ENCODE measurements at regions not wholly inside any gene's neighbourhood (a gene's known extent, or its start where the extent isn't known, plus 50 kb on each side); places are given as distances from the start of the nearest gene placed in this dataset.
"Not testable (repeated sequence)": the region's sequence is repeated elsewhere in the genome, so short reads cannot be mapped to it uniquely, and the experiment has no call there.

- H3K27ac ChIP-seq, result no peak overlapping the region
- DNase-seq (ENCODE audit: low read depth, low spot score), result no peak
Measured at GRCh38 chr21:35713914-35714313, 346.4 kb downstream of the SETD4 start.

GRCh38 chr21:35711661-35712060 is 348.7 kb downstream of the SETD4 start:
- no peak for DNase-seq (ENCODE audit: low read depth, low spot score)
- no peak overlapping the region for H3K27ac ChIP-seq

DNA sequence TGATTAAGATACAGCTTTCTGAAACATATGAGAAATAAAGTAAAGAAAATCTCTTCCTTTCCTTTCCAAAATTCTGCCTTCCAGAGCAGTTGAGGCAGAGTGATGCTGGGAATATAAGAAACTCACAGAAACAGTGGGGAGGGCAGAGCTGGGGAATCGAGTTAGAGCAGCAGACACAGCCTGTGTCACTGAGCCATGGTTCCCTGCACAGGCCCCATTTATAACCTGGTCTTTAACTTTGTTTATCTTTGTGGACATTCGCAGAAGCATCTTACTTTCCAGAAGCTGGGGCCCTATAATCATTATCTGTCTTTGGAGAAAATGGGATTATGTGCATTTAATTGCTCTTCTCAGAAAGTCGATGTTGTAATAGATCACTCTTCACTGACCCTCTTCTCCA is 349.1 kb downstream of the SETD4 start:
- H3K27ac ChIP-seq, result no peak overlapping the region
- DNase-seq (ENCODE audit: low read depth, low spot score), result no peak

DNA sequence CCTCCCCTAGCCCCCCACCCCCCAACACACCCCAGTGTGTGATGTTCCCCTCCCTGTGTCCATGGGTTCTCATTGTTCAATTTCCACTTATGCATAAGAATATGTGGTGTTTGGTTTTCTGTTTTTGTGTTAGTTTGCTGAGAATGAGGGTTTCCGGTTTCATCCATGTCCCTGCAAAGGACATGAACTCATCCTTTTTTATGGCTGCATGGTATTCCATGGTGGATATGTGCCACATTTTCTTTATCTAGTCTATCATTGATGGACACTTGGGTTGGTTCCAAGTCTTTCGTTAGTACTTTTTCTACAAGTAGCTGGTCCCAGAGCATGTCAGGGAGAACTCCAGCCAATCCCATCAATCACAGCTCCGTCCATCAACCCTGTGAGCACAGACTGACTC is 350.3 kb downstream of the SETD4 start:
- not testable (repeated sequence) for DNase-seq (ENCODE audit: low read depth, low spot score); H3K27ac ChIP-seq

- no peak for DNase-seq (ENCODE audit: low read depth, low spot score)
- H3K27ac ChIP-seq, result no peak overlapping the region
Measured at GRCh38 chr21:35705888-35706287, 354.4 kb downstream of the SETD4 start.

DNA sequence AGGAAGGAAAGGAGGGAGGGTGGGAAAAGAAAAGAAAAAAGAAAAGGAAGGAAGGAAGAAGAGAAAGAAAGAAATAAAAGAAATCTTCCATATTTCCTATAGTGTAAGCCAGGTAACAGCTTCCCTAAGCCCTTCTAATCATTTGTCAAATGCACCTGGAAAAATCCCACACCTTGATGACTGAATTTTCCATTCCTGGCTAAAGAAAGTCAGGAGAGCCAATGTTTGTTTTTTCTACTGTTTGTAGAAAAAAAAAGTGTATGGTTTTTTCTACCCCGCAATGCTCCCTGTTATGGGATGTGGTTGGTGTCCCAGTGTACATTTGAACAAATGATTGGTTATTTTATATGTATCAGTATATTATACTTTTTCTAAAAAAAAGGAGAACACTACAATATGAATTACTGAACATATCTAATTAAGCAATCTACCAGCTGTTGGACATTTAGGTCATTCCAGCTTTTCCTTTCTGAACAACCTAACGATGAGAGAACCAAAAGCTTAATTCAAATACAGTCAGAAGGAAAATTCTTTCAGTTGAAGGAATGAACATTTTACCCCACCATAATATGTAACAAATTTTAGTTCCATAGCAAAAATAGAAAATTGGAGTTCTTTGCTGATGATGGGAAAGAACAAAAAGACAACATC is 355.0 kb downstream of the SETD4 start:
- no peak for DNase-seq (ENCODE audit: low read depth, low spot score)
- H3K27ac ChIP-seq, result no peak overlapping the region

DNA sequence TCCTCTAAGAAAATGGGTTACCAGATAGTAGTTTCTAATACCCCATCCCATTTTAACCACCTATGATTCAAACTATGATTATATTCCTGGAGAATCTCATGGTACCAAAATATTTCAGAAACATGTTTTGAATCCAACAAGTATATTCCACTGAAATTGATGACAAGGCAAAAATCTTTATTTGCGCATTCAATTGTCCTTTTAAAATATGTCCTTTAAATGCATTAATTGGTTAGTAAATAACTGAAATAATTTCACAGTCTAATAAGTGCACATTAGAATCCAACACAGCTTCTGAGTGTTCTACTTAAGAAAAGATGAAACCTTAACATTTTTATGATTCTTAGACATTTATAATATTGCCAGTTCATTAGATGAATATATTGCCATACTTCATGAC is 356.6 kb downstream of the SETD4 start:
- DNase-seq (ENCODE audit: low read depth, low spot score), result no peak
- no peak overlapping the region for H3K27ac ChIP-seq

DNA sequence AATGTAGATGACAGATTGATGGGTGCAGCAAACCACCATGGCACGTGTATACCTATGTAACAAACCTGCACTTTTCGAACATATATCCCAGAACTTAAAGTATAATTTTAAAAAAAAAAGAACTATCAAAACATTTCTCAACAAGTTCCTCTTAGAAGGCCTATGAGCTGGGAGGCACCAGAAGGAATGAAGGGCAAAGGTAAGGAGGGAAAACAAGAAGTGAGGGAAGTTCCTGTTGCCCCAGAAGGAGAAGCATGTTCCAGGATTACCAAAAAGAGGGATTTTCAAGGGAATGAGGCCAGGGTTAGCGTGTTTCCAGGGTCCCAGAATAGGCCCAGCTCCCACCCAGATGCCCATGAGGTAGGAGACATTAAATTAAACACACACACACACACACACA is 361.0 kb downstream of the SETD4 start:
- no peak overlapping the region for H3K27ac ChIP-seq
- no peak for DNase-seq (ENCODE audit: low read depth, low spot score)

DNA sequence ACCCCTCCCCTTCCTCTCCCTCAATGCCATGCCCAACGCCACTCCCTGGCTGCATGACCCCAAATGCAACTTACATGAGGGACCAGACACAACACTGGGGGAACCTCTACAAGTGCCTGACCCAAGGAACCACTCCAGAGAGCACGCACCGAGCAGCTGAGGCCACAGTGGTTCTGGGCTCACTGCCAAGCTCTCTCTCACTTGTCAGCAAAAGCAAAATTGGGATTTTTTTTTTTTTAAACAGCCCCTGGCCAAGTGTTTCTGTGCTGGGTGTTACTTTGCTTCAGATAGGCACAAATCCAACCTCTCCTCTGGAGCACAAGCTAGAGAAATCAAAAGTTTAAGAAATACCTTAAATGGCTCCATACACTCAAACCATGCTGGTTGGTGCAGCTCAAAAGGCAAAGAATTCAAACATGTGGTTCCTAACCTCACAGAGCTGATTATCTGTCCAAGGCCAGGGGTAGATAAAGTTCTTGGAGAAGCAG is 363.0 kb downstream of the SETD4 start:
- no peak for DNase-seq (ENCODE audit: low read depth, low spot score)
- H3K27ac ChIP-seq, result no peak overlapping the region

DNA sequence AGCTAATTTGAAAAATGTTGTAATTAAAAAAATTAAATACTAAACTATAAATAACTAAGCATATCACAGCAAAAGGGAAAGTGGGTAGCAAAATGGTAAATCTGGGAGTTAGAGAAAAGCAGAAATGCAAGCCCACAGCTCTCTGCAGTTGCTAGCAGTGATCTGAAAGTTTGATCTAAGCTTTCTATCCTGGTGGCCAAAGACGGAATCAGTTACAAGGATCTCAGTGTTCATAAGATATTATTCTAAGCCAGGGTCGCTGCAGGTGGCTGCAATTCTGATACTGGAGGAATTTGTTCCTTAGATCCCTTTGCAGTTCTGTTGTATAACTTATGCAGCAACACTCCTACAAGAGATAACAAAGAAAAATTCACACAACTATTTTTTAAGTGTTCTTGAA is 363.7 kb downstream of the SETD4 start:
- DNase-seq (ENCODE audit: low read depth, low spot score), result no peak
- no peak overlapping the region for H3K27ac ChIP-seq

DNA sequence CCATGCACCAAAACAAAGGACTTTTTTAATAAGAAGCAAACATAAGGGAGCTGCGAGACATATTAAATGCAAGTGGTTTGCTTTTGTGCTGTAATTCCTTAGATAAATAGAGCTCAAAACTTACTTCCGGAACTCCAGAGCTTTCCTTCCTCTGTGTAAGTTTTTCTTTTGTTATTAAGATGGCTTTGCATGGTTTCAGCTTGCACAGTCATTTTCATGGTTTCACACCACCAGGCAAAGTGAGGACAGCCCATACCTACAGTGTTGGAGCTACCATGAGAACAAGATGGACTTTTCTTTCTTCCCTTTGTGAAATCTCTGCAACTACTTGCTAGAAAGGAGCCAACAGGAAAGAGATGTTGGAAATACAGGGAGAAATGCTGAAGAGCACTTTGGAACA is 368.0 kb downstream of the SETD4 start:
- DNase-seq (ENCODE audit: low read depth, low spot score), result no peak
- H3K27ac ChIP-seq, result no peak overlapping the region

GRCh38 chr21:35690436-35690835 is 369.9 kb downstream of the SETD4 start:
- no peak overlapping the region for H3K27ac ChIP-seq
- no peak for DNase-seq (ENCODE audit: low read depth, low spot score)

DNA sequence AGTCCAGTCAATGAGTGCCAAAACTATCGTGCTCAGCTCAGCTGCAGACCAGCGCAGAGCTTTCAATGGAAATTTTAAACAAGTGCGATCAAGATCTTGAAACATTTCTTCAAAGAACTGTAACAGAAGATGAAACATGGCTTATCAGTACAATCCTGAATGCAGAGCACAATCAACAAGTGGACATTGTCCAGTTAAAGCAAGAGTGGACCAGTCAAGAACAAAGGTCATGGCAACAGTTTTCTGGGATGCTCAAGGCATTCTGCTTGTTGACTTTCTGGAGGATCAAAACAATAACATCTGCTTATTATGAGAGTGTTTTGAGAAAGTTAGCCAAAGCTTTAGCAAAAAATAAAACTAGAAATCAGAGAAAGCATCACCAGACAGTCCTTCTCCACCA is 374.2 kb downstream of the SETD4 start:
- no peak overlapping the region for H3K27ac ChIP-seq

GRCh38 chr21:35683664-35684304 is 376.5 kb downstream of the SETD4 start:
- DNase-seq (ENCODE audit: low read depth, low spot score), result no peak

More for the DNA sequence above, 374.2 kb downstream of the SETD4 start:
- DNase-seq (ENCODE audit: low read depth, low spot score), result no peak

GRCh38 chr21:35682904-35683549 is 377.3 kb downstream of the SETD4 start:
- H3K27ac ChIP-seq, result no peak overlapping the region
- DNase-seq (ENCODE audit: low read depth, low spot score), result no peak

More at GRCh38 chr21:35683664-35684304, 376.5 kb downstream of the SETD4 start:
- H3K27ac ChIP-seq, result no peak overlapping the region

GRCh38 chr21:35681946-35682345 is 378.4 kb downstream of the SETD4 start:
- DNase-seq (ENCODE audit: low read depth, low spot score), result no peak
- no peak overlapping the region for H3K27ac ChIP-seq

GRCh38 chr21:35679076-35679475 is 381.2 kb downstream of the SETD4 start:
- no peak for DNase-seq (ENCODE audit: low read depth, low spot score)
- no peak overlapping the region for H3K27ac ChIP-seq

- H3K27ac ChIP-seq, result no peak overlapping the region
- no peak for DNase-seq (ENCODE audit: low read depth, low spot score)
Measured at GRCh38 chr21:35678393-35678792, 381.9 kb downstream of the SETD4 start.

DNA sequence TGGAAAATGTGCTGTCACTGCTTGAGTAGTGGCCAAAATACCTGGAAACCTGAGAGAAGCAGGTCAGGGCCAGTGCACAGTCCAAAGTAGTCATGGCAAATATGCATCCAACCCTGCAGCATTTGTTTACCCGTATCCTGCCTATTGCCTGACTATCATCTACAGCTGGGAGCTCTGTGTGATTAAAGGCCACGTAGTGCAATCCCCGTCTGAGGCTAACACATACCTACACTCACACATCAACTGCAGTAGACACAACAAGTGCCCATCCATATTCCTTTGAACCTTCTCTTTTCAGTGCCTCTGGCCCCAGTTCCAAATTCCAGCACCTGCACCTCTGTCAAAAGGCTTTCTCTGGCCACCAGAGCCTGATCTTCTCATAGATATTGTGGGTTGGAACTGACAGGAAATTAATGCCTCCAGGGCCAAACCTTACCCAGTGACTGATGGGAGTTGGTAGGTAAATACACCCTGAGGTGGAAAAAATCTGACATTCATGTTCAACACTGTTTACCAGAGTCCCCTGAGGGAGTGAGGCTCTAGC is 383.0 kb downstream of the SETD4 start:
- H3K27ac ChIP-seq, result no peak overlapping the region
- DNase-seq (ENCODE audit: low read depth, low spot score), result no peak

GRCh38 chr21:35674895-35675470 is 385.3 kb downstream of the SETD4 start:
- H3K27ac ChIP-seq, result no peak overlapping the region
- DNase-seq (ENCODE audit: low read depth, low spot score), result no peak

Data from epithelial cell of prostate (primary cell).